Keratinocyte (primary cell): ENCODE measurements at regions not wholly inside any gene's neighbourhood (a gene's known extent, or its start where the extent isn't known, plus 50 kb on each side); places are given as distances from the start of the nearest gene placed in this dataset.

ENCODE experiments used
- DNase-seq: peaks from one replicate; pipeline ENCODE4 v3.0.0-alpha.2; 2011; ENCODE audit warnings: low read depth, missing footprints, low spot score
- FAIRE-seq: peaks from 2 replicates; lab custom pipeline; 2011; peaks lifted over from hg19 to GRCh38; lab: Jason Lieb, UNC
- H2AFZ ChIP-seq: 2 replicates; pipeline ENCODE4 v1.6.0; 2012; ENCODE audit warnings: low read length, control low read depth, inconsistent platforms; ENCODE audit not compliant: control insufficient read depth
- H3K27ac ChIP-seq: 2 replicates; pipeline ENCODE4 v1.5.1; 2011; ENCODE audit warnings: low read length; ENCODE audit not compliant: control insufficient read depth, insufficient read depth
- H3K27me3 ChIP-seq: 3 replicates; pipeline ENCODE4 v1.6.0; 2011; ENCODE audit warnings: low read length; ENCODE audit not compliant: control insufficient read depth, insufficient read depth; ENCODE audit errors: extremely low read depth
- H3K36me3 ChIP-seq, 2 experiments: 2 replicates in 1 of 2; 3 replicates in 1 of 2; pipeline ENCODE4 v1.5.1; 2011; ENCODE audit warnings: low read length in 2 of 2, mild to moderate bottlenecking in 1 of 2; ENCODE audit not compliant: control insufficient read depth in 2 of 2, insufficient read depth in 2 of 2; ENCODE audit errors: extremely low read depth in 1 of 2
- H3K4me1 ChIP-seq: 3 replicates; pipeline ENCODE4 v1.5.1; 2011; ENCODE audit warnings: low read length; ENCODE audit not compliant: control insufficient read depth, insufficient read depth; ENCODE audit errors: extremely low read depth
- H3K4me2 ChIP-seq: 3 replicates; pipeline ENCODE4 v1.6.0; 2011; ENCODE audit warnings: low read depth, low read length; ENCODE audit not compliant: control insufficient read depth, insufficient read depth; ENCODE audit errors: extremely low read depth
- H3K4me3 ChIP-seq, 3 experiments: fragments of 200-600 bp in 1 of 3; sonication (generic) in 1 of 3; 2 replicates in 2 of 3; 3 replicates in 1 of 3; pipeline ENCODE4 v1.5.1; 2011 to 2016; ENCODE audit warnings: low read length in 3 of 3, mild to moderate bottlenecking in 3 of 3, control low read depth in 2 of 3, inconsistent platforms in 1 of 3, low read depth in 1 of 3, mixed read lengths in 1 of 3, mixed run types in 1 of 3, moderate library complexity in 1 of 3; ENCODE audit not compliant: control insufficient read depth in 2 of 3, insufficient read depth in 2 of 3; ENCODE audit errors: extremely low read depth in 1 of 3
- H3K79me2 ChIP-seq: 2 replicates; pipeline ENCODE4 v1.6.0; 2012; ENCODE audit warnings: low read length; ENCODE audit not compliant: control insufficient read depth, insufficient read depth
- H3K9ac ChIP-seq: 3 replicates; pipeline ENCODE4 v1.6.0; 2011; ENCODE audit warnings: low read length; ENCODE audit not compliant: control insufficient read depth, insufficient read depth; ENCODE audit errors: extremely low read depth
- H3K9me1 ChIP-seq: 3 replicates; pipeline ENCODE4 v1.6.0; 2011; ENCODE audit warnings: low read length; ENCODE audit not compliant: control insufficient read depth, insufficient read depth; ENCODE audit errors: extremely low read depth
- H3K9me3 ChIP-seq: 2 replicates; pipeline ENCODE4 v1.5.1; 2012; ENCODE audit warnings: low read depth, low read length; ENCODE audit not compliant: control insufficient read depth
- H4K20me1 ChIP-seq: 3 replicates; pipeline ENCODE4 v1.6.0; 2011; ENCODE audit warnings: low read length; ENCODE audit not compliant: control insufficient read depth, insufficient read depth; ENCODE audit errors: extremely low read depth
- CTCF ChIP-seq, 3 experiments: IDR thresholded peaks in 1 of 3; conservative IDR thresholded peaks in 1 of 3; optimal IDR thresholded peaks in 1 of 3; 2 replicates in 2 of 3; 3 replicates in 1 of 3; pipeline versions ENCODE3 to v1.5.1; 2011; ENCODE audit warnings: low read length in 3 of 3, mild to moderate bottlenecking in 3 of 3, moderate library complexity in 2 of 3, control low read depth in 1 of 3, inconsistent platforms in 1 of 3; ENCODE audit not compliant: insufficient read depth in 2 of 3; ENCODE audit errors: extremely low read depth in 1 of 3
- EZH2 ChIP-seq: IDR thresholded peaks from one replicate; pipeline ENCODE4 v1.6.1; 2012; ENCODE audit warnings: inconsistent platforms, mild to moderate bottlenecking, low read length, moderate library complexity
- dilution Hi-C: fragments of 300-500 bp; cut with MboI; formaldehyde crosslinking; loops from one replicate; pipeline ENCODE4 v1.7.0; 2020; ENCODE audit warnings: low sequenced_read_pairs; ENCODE audit not compliant: extremely low pct_ligation_motif_present

- no peak overlapping the region for H3K27ac ChIP-seq
- no peak overlapping the region for H2AFZ ChIP-seq
- FAIRE-seq, result no peak
- H3K4me1 ChIP-seq, result no peaks in the 10 kb centered on the region
- H3K27me3 ChIP-seq, result no peaks in the 10 kb centered on the region
- no peak overlapping the region for H3K4me3 ChIP-seq
- no peaks in the 10 kb centered on the region for H3K9me3 ChIP-seq
- peaks cover 2 to 3% of the 10 kb centered on the region in 2 experiments for H3K36me3 ChIP-seq
- no peak overlapping the region for H3K9ac ChIP-seq
- H3K4me2 ChIP-seq, result no peak overlapping the region
- no peak for DNase-seq
- TF ChIP-seq CTCF (optimal IDR thresholded peaks at IDR 0.05 in 1 of 3, IDR thresholded peaks at IDR 0.05 in 1 of 3, conservative IDR thresholded peaks at IDR 0.05 in 1 of 3; ENCODE audit: extremely low read depth in 1 of 3, insufficient read depth in 2 of 3, low read length in 3 of 3) (no peak), EZH2 (no peak)
- no peaks in the 10 kb centered on the region for H3K9me1 ChIP-seq
- no peaks in the 10 kb centered on the region for H4K20me1 ChIP-seq
- H3K79me2 ChIP-seq, result no peaks in the 10 kb centered on the region
- dilution Hi-C loops, result no loop called here
Measured at GRCh38 chr13:73696271-73696670, 437.9 kb downstream of the KLF12 start.

- Histone ChIP-seq H3K9me3 (no peaks in the 10 kb centered on the region), H3K4me3 (no peak overlapping the region), H3K9ac (no peak overlapping the region), H3K27me3 (no peaks in the 10 kb centered on the region), H3K36me3 (peaks cover 2 to 3% of the 10 kb centered on the region in 2 experiments), H2AFZ (no peak overlapping the region), H4K20me1 (no peaks in the 10 kb centered on the region), H3K4me2 (no peak overlapping the region), H3K9me1 (no peaks in the 10 kb centered on the region), H3K27ac (no peak overlapping the region), H3K79me2 (no peaks in the 10 kb centered on the region), H3K4me1 (no peaks in the 10 kb centered on the region)
- no peak for TF ChIP-seq EZH2
- no peak for TF ChIP-seq CTCF (optimal IDR thresholded peaks at IDR 0.05 in 1 of 3, IDR thresholded peaks at IDR 0.05 in 1 of 3, conservative IDR thresholded peaks at IDR 0.05 in 1 of 3; ENCODE audit: extremely low read depth in 1 of 3, insufficient read depth in 2 of 3, low read length in 3 of 3)
- FAIRE-seq, result no peak
- no peak for DNase-seq
- dilution Hi-C loops, result no loop called here
Measured at GRCh38 chr13:73695325-73695724, 438.9 kb downstream of the KLF12 start.
